HFFc6 (cell line): ENCODE measurements at regions not wholly inside any gene's neighbourhood (a gene's known extent, or its start where the extent isn't known, plus 50 kb on each side); places are given as distances from the start of the nearest gene placed in this dataset.

Source experiments
- DNase-seq: peaks from one replicate; pipeline ENCODE4 v3.0.0-alpha.2; 2018
- H3K27ac Mint-ChIP-seq: 2 replicates; pipeline ENCODE4 v1.8.0; 2020; ENCODE audit warnings: mild to moderate bottlenecking, mixed read lengths
- H3K27me3 Mint-ChIP-seq: 2 replicates; pipeline ENCODE4 v1.8.0; 2021; ENCODE audit warnings: mild to moderate bottlenecking, moderate library complexity, mixed read lengths; ENCODE audit not compliant: insufficient read depth
- H3K36me3 Mint-ChIP-seq: 2 replicates; pipeline ENCODE4 v1.8.0; 2021; ENCODE audit warnings: low read depth, mixed read lengths
- H3K4me1 Mint-ChIP-seq: 2 replicates; pipeline ENCODE4 v1.8.0; 2020; ENCODE audit warnings: low read depth, mixed read lengths
- H3K4me3 Mint-ChIP-seq: 2 replicates; pipeline ENCODE4 v1.8.0; 2020; ENCODE audit warnings: mild to moderate bottlenecking, moderate library complexity, mixed read lengths
- H3K9me3 Mint-ChIP-seq: 2 replicates; pipeline ENCODE4 v1.8.0; 2020; ENCODE audit warnings: mild to moderate bottlenecking, mixed read lengths
- TF ChIP-seq, protein P1 (sequence below): fragments of 200-600 bp; sonication (generic); IDR thresholded peaks from 2 replicates; pipeline ENCODE4 v1.5.0; 2021; ENCODE audit warnings: antibody characterized with exemption, mild to moderate bottlenecking

DNA sequence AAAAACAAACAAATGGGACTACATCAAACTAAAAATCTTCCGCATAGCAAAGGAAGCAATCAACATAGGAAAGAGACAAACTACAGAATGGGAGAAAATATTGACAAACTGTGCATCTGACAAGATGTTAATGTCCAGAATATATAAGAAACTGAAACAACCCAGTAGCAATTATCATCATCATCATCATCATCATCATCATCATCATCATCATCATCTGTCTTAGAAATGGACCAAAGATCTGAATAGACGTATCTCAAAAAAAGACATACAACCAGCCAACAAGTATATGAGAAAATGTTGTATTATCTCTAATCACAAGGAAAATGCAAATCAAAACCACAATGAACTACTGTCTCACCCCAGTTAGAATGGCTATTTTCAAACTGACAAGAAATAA lies 173.9 kb downstream of the PRR20E start:
- Mint-ChIP-seq H3K36me3 (no peaks in the 10 kb centered on the region), H3K4me1 (no peaks in the 10 kb centered on the region), H3K27ac (no peak overlapping the region), H3K27me3 (no peaks in the 10 kb centered on the region; the same call in 1 of the 2 replicates), H3K4me3 (no peak overlapping the region), H3K9me3 (peaks cover 9% of the 10 kb centered on the region)
- DNase-seq: no peak
- TF ChIP-seq, protein P1, sequence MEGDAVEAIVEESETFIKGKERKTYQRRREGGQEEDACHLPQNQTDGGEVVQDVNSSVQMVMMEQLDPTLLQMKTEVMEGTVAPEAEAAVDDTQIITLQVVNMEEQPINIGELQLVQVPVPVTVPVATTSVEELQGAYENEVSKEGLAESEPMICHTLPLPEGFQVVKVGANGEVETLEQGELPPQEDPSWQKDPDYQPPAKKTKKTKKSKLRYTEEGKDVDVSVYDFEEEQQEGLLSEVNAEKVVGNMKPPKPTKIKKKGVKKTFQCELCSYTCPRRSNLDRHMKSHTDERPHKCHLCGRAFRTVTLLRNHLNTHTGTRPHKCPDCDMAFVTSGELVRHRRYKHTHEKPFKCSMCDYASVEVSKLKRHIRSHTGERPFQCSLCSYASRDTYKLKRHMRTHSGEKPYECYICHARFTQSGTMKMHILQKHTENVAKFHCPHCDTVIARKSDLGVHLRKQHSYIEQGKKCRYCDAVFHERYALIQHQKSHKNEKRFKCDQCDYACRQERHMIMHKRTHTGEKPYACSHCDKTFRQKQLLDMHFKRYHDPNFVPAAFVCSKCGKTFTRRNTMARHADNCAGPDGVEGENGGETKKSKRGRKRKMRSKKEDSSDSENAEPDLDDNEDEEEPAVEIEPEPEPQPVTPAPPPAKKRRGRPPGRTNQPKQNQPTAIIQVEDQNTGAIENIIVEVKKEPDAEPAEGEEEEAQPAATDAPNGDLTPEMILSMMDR: no peak

DNA sequence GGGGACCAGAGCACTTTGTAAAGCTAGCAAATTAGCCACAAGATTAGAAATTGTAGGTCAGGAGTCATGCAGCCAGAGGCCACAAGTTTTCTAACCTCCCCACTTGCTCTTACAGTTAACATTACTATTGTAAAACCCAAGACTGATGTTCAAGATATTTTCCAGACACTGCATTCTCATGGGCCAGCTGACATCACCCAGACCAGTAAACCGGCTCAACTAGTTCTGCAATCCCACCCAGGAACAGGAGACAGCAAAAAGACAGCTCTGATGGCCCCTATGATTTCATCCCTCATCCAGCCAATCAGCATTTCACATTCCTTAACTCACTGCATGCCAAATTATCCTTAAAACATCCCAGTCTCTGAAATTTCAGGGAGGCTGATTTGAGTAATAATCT lies 178.5 kb downstream of the PRR20E start:
- Mint-ChIP-seq H3K9me3 (peaks cover 22% of the 10 kb centered on the region), H3K4me3 (no peak overlapping the region), H3K4me1 (no peaks in the 10 kb centered on the region), H3K27ac (no peak overlapping the region), H3K27me3 (no peaks in the 10 kb centered on the region), H3K36me3 (no peaks in the 10 kb centered on the region)
- DNase-seq: no peak
- TF ChIP-seq, protein P1: no peak

DNA sequence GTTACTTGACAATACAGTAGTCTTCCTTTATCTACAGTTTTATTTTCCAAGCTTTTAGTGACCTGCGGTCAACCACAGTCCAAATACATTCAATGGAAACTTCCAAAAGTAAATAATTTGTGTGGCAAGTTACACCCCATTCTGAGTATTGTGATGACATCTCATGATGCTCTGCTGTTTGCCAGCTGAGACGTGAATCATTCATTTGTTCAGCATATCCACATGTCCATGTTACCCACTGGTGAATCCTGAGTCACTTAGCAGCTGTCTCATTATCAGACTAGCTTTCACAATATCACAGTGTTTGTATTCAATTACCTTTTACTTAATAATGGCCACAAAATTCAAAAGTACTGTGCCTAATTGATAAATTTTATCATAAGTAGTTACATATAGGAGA lies 179.8 kb downstream of the PRR20E start:
- Mint-ChIP-seq H3K9me3 (peaks cover 25% of the 10 kb centered on the region), H3K4me1 (no peaks in the 10 kb centered on the region), H3K27ac (no peak overlapping the region), H3K4me3 (no peak overlapping the region), H3K27me3 (no peaks in the 10 kb centered on the region), H3K36me3 (no peaks in the 10 kb centered on the region)
- DNase-seq: no peak
- TF ChIP-seq, protein P1: no peak

DNA sequence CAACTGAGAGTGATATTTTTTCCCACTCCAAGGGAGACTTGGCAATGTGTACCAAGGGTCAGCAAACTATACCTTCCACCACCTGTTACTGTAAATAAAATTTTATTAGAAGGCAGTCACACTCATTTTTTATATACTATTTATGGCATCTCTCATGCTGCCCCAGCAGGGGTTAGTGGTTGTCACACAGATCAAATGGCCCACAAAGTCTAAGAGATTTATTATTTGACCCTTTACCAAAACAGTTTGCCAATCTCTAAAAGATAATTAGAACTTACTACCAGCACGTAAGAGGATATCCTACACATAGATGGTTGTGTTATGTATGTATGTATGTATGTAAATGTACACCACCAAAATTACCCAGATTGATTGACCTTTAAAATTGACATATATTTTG lies 185.1 kb downstream of the PRR20E start:
- Mint-ChIP-seq H3K4me3 (no peak overlapping the region), H3K36me3 (no peaks in the 10 kb centered on the region), H3K27me3 (no peaks in the 10 kb centered on the region), H3K27ac (no peak overlapping the region), H3K9me3 (peaks cover 32% of the 10 kb centered on the region), H3K4me1 (no peaks in the 10 kb centered on the region)
- TF ChIP-seq, protein P1: no peak
- no peak for DNase-seq

DNA sequence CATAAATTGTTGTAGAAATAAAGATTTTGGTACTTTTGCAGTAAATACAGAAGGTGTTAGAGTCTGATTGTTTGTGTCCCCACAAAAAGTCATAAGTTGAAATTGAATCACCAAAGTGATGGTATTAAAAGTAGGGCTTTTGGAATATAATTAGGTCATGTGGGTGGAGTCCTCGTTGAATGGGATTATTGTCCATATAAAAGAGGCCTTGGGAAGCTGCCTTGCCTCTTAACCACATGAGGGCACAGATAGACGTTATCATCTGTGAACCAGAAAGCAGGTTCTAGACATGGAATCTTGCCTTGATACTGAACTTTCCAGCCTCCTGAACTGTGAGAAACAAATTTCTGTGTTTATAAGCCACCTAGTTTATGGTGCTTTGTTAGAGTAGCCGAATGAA lies 186.8 kb downstream of the PRR20E start:
- Mint-ChIP-seq H3K4me1 (no peaks in the 10 kb centered on the region), H3K4me3 (no peak overlapping the region), H3K36me3 (no peaks in the 10 kb centered on the region), H3K27me3 (no peaks in the 10 kb centered on the region), H3K27ac (no peak overlapping the region), H3K9me3 (peaks cover 24% of the 10 kb centered on the region)
- DNase-seq: no peak
- TF ChIP-seq, protein P1: no peak

DNA sequence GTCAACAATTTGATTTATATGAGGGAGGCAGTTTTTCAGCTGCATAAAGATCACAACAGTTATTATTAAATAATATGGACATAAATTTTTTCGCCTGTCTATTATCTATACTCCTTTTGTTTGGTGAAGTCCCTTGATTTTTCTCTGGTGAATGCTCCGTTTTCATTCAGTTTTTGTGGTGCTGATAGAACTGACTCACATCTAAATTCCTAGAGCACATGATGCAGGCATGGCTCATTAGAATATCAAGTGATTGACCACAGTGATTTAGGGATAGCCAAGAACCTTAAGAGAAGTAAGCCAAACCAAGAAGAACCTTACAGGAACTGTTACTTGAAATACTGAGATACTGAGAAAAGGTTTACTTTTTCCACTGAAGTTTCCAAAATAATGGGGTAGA lies 208.9 kb downstream of the PRR20E start:
- H3K36me3 Mint-ChIP-seq: no peaks in the 10 kb centered on the region
- H3K4me3 Mint-ChIP-seq: no peak overlapping the region
- TF ChIP-seq, protein P1: no peak
- DNase-seq: no peak
- no peaks in the 10 kb centered on the region for H3K27me3 Mint-ChIP-seq
- no peak overlapping the region for H3K27ac Mint-ChIP-seq
- no peaks in the 10 kb centered on the region for H3K4me1 Mint-ChIP-seq
- H3K9me3 Mint-ChIP-seq: peaks cover 14% of the 10 kb centered on the region; the same call in 1 of the 2 replicates
